HT1080 (cell line): ENCODE measurements at regions not wholly inside any gene's neighbourhood (a gene's known extent, or its start where the extent isn't known, plus 50 kb on each side); places are given as distances from the start of the nearest gene placed in this dataset.

Experiments
- DNase-seq: peaks from one replicate; pipeline ENCODE4 v3.0.0-alpha.2; 2015; ENCODE audit warnings: low read depth

- DNase-seq: no peak
Observed at GRCh38 chr2:41943159-41943558, 104.7 kb upstream of the PKDCC start.

- DNase-seq: no peak
Observed at GRCh38 chr2:41944220-41944880, 103.5 kb upstream of the PKDCC start.

- DNase-seq: no peak
Observed at GRCh38 chr2:41947701-41948396, 100.0 kb upstream of the PKDCC start.

GRCh38 chr2:41948397-41948763 is 99.4 kb upstream of the PKDCC start:
- no peak for DNase-seq

- no peak for DNase-seq
Observed at GRCh38 chr2:41949091-41949882, 98.5 kb upstream of the PKDCC start.

GRCh38 chr2:41949883-41950665 is 97.7 kb upstream of the PKDCC start:
- DNase-seq: no peak

GRCh38 chr2:41950666-41950960 is 97.2 kb upstream of the PKDCC start:
- no peak for DNase-seq

GRCh38 chr2:41954304-41955291 is 93.2 kb upstream of the PKDCC start:
- DNase-seq: no peak

- no peak for DNase-seq
Observed at GRCh38 chr2:41955316-41956043, 92.3 kb upstream of the PKDCC start.

- no peak for DNase-seq
Observed at GRCh38 chr2:41957431-41957830, 90.4 kb upstream of the PKDCC start.

GRCh38 chr2:41958251-41958650 is 89.6 kb upstream of the PKDCC start:
- no peak for DNase-seq

GRCh38 chr2:41958775-41959174 is 89.0 kb upstream of the PKDCC start:
- DNase-seq: no peak

- no peak for DNase-seq
Observed at GRCh38 chr2:41959760-41960159, 88.1 kb upstream of the PKDCC start.

- DNase-seq: no peak
Observed at GRCh38 chr2:41962922-41963622, 84.7 kb upstream of the PKDCC start.

GRCh38 chr2:41963661-41964525 is 83.9 kb upstream of the PKDCC start:
- DNase-seq: no peak

- no peak for DNase-seq
Observed at GRCh38 chr2:41965173-41965908, 82.5 kb upstream of the PKDCC start.

GRCh38 chr2:41965909-41966295 is 81.9 kb upstream of the PKDCC start:
- DNase-seq: no peak

GRCh38 chr2:41966431-41966893 is 81.4 kb upstream of the PKDCC start:
- DNase-seq: peak; percentile 84
